Neutrophil (primary cell): ENCODE measurements at regions not wholly inside any gene's neighbourhood (a gene's known extent, or its start where the extent isn't known, plus 50 kb on each side); places are given as distances from the start of the nearest gene placed in this dataset.

Source experiments
- H3K27ac ChIP-seq: fragments of 200-600 bp; sonication (generic); 2 replicates; pipeline ENCODE4 v1.5.1; 2016; ENCODE audit warnings: mild to moderate bottlenecking, moderate library complexity
- H3K27me3 ChIP-seq: fragments of 200-600 bp; sonication (generic); 2 replicates; pipeline ENCODE4 v1.6.0; 2016; ENCODE audit warnings: mild to moderate bottlenecking
- H3K36me3 ChIP-seq: fragments of 200-600 bp; sonication (generic); 2 replicates; pipeline ENCODE4 v1.5.1; 2017
- H3K4me1 ChIP-seq, 2 experiments: fragments of 200-600 bp in 1 of 2; sonication (generic) in 1 of 2; 1 replicate in 1 of 2; 2 replicates in 1 of 2; pipeline versions ENCODE4 v1.5.1 to v1.6.1; 2013 to 2016; ENCODE audit warnings: low read depth in 1 of 2, low read length in 1 of 2, mild to moderate bottlenecking in 1 of 2, moderate library complexity in 1 of 2; ENCODE audit not compliant: control insufficient read depth in 1 of 2, insufficient read depth in 1 of 2
- H3K4me3 ChIP-seq, 2 experiments: fragments of 200-600 bp in 1 of 2; sonication (generic) in 1 of 2; 1 replicate in 1 of 2; 2 replicates in 1 of 2; pipeline ENCODE4 v1.5.1; 2013 to 2016; ENCODE audit warnings: low read depth in 1 of 2, low read length in 1 of 2, mild to moderate bottlenecking in 1 of 2, moderate library complexity in 1 of 2
- H3K9me3 ChIP-seq: fragments of 200-600 bp; sonication (generic); 2 replicates; pipeline ENCODE4 v1.5.1; 2016
- TF ChIP-seq, protein P1 (sequence below): fragments of 200-600 bp; sonication (generic); IDR thresholded peaks from 2 replicates; pipeline ENCODE4 v1.5.1; 2016; ENCODE audit warnings: antibody characterized with exemption

DNA sequence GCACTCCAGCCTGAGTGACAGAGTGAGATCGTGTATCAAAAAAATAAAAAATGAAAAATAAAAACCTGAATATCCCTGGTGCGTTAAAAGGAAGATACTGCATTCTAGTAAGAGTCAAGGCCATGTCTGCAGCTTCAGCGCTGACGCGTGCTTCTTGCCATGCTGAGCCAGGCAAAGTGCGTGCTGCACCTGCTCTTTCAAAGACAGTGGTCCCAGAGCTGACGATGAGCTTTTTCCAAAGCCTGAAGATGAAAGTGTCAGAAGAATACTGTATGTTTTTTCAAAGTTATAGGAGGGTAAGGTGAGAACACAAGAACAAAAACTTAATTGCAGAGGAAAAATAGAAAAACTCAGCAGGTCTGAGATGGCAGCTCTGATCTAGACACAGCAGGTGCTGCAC is 115.1 kb downstream of the RNASET2 start:
- TF ChIP-seq, protein P1, sequence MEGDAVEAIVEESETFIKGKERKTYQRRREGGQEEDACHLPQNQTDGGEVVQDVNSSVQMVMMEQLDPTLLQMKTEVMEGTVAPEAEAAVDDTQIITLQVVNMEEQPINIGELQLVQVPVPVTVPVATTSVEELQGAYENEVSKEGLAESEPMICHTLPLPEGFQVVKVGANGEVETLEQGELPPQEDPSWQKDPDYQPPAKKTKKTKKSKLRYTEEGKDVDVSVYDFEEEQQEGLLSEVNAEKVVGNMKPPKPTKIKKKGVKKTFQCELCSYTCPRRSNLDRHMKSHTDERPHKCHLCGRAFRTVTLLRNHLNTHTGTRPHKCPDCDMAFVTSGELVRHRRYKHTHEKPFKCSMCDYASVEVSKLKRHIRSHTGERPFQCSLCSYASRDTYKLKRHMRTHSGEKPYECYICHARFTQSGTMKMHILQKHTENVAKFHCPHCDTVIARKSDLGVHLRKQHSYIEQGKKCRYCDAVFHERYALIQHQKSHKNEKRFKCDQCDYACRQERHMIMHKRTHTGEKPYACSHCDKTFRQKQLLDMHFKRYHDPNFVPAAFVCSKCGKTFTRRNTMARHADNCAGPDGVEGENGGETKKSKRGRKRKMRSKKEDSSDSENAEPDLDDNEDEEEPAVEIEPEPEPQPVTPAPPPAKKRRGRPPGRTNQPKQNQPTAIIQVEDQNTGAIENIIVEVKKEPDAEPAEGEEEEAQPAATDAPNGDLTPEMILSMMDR = no peak
- Histone ChIP-seq H3K4me3 (no peak overlapping the region), H3K27ac (no peak overlapping the region), H3K4me1 (no peaks in the 10 kb centered on the region), H3K36me3 (no peaks in the 10 kb centered on the region), H3K27me3 (no peaks in the 10 kb centered on the region), H3K9me3 (no peaks in the 10 kb centered on the region)

DNA sequence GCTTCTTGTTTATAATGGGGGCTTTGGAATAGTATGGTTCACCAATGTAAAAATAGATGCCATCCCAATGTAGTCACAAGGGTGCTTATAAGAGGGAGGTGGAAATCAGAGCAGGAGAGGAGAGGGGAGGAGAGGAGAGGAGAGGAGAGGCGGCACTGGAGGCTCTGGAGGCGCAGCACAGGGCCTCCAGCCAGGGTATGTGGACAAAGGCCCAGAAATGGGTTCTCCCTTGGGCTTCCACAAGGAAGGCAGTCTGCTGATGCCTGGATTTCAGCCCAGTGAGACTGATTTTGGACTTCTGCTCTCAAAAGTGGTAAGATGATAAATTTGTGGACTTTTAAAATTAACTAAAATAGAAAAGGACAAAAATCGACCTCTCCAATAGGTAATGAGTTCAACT is 116.8 kb downstream of the RNASET2 start:
- TF ChIP-seq, protein P1 = no peak
- H3K4me3 ChIP-seq = no peak overlapping the region

DNA sequence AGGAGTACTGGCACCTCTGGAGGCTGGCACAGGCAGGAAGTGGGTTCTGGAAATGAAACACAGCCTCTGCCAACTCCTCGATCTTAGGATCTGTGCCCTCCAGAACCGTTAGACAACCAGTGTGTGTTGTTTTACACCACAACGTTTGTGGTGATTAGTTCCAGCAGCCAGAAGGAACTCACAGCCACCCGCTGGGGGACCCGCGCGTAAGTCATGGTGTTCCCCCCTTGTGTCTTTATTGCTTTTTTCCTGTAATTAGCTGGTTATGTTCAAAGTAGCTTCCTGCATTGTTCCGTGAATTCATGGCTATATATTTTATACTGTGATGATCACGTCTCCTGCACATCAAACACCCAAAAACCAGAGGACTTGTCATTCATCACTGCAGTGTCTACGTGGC is 117.4 kb downstream of the RNASET2 start:
- H3K36me3 ChIP-seq = no peaks in the 10 kb centered on the region
- no peaks in the 10 kb centered on the region for H3K9me3 ChIP-seq
- H3K27ac ChIP-seq = no peak overlapping the region
- no peaks in the 10 kb centered on the region for H3K4me1 ChIP-seq
- no peak overlapping the region for H3K4me3 ChIP-seq
- no peaks in the 10 kb centered on the region for H3K27me3 ChIP-seq
- TF ChIP-seq, protein P1 = no peak

More for the DNA sequence above, 116.8 kb downstream of the RNASET2 start:
- Histone ChIP-seq H3K36me3 (no peaks in the 10 kb centered on the region), H3K27ac (no peak overlapping the region), H3K4me1 (no peaks in the 10 kb centered on the region), H3K27me3 (no peaks in the 10 kb centered on the region), H3K9me3 (no peaks in the 10 kb centered on the region)

DNA sequence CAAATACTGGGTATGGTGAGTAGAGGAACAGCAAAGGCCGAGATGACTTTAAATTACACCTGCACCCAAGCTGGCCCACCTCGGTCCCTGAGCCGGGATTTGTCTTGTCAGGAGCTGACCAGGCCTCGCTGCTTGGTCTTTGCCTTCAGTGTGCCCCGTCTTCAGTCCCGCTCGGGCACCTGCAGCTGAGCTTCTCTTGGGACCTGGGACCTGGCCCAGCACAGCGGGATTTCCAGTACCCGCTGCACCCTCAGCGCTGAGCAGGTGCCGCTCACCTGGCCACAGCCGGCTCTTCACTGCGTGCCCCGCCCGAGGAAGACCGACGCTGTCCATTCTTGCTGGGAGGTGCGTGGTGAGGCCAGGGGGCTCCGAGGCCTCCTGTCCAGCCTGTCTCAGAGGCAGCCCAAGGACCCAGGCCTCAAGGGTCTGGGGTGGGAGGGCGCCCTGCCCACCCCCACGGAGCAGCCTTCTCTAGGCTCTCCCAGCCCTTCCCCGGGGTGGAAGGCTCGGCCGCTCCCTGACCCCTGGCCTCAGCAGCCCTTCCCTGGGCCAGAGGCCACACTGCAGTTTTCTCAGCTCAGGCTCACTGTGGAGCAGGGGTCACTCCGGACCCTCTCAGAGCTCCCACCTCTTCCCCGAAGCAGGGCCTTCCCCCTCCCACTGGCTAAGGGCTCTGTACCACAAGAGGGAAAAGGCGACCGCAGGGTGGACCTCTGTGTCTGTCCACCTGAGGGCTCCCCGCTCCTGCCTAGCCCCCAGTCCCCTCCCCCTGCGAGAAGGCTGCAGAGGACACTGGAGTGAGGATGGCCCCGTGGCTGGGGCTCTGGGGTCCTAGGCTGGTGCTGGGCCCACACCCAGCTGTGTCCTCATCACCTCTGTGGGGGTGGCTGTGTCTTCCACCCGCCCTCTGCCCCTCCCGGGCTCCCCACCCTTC is 119.3 kb downstream of the RNASET2 start:
- TF ChIP-seq, protein P1 = no peak
- Histone ChIP-seq H3K36me3 (no peaks in the 10 kb centered on the region), H3K27ac (no peak overlapping the region), H3K4me3 (no peak overlapping the region), H3K4me1 (no peaks in the 10 kb centered on the region), H3K27me3 (no peaks in the 10 kb centered on the region), H3K9me3 (no peaks in the 10 kb centered on the region)

DNA sequence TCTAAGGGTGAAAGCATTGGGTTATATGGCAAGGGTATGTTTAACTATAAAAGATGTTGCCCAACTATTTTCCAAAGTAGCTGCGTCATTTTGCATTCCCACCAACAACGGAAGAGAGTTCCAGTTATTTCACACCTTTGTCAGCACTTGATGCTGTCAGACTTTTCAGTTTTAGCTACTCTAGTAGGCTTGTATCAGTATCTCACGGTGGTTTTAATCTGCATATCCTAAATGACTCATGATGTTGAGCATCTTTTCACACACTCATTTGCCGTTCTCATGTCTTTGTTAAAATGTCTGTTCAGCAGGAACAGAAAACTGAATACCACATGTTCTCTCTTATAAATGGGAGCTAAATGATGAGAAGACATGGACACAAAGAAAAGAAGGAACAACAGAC is 122.3 kb downstream of the RNASET2 start:
- Histone ChIP-seq H3K36me3 (no peaks in the 10 kb centered on the region), H3K4me3 (no peak overlapping the region)
- TF ChIP-seq, protein P1 = no peak

More for the DNA sequence above, 122.3 kb downstream of the RNASET2 start:
- Histone ChIP-seq H3K27me3 (no peaks in the 10 kb centered on the region), H3K27ac (no peak overlapping the region), H3K4me1 (no peaks in the 10 kb centered on the region), H3K9me3 (no peaks in the 10 kb centered on the region)
